PC-9 (cell line): ENCODE measurements at regions not wholly inside any gene's neighbourhood (a gene's known extent, or its start where the extent isn't known, plus 50 kb on each side); places are given as distances from the start of the nearest gene placed in this dataset.

Experiments used
- CTCF ChIP-seq: fragments of 200-600 bp; sonication (generic); conservative IDR thresholded peaks from 2 replicates; pipeline ENCODE4 v1.6.1; 2017; ENCODE audit warnings: mixed run types, antibody characterized with exemption, mild to moderate bottlenecking, moderate library complexity
- EZH2 ChIP-seq: fragments of 200-600 bp; sonication (generic); IDR thresholded peaks from 2 replicates; pipeline ENCODE4 v1.8.0; 2017; ENCODE audit warnings: antibody characterized with exemption, low read depth

GRCh38 chr5:73391441-73391881 is 57.1 kb downstream of the FOXD1 start:
- TF ChIP-seq CTCF (no peak), EZH2 (no peak)
